PC-9 (cell line): ENCODE measurements at regions not wholly inside any gene's neighbourhood (a gene's known extent, or its start where the extent isn't known, plus 50 kb on each side); places are given as distances from the start of the nearest gene placed in this dataset.

Experiments used
- BruUV-seq: library from RNA; stranded (reverse); fragments of 400-500 nt; replicated peaks from 2 replicates; lab custom pipeline; 2021; lab: Mats Ljungman, UMichigan
- CTCF ChIA-PET: fragments of 300-600 bp; sonication (Branson Sonifier 250); formaldehyde crosslinking; loops from one replicate; lab custom pipeline; 2022; ENCODE audit warnings: antibody characterized with exemption; lab: Charles Lee
- POLR2A ChIA-PET: fragments of 300-600 bp; sonication (Branson Sonifier 250); formaldehyde crosslinking; loops from one replicate; lab custom pipeline; 2022; ENCODE audit warnings: antibody characterized with exemption; ENCODE audit not compliant: unreplicated experiment; lab: Charles Lee
- DNase-seq, 2 experiments: peaks; one replicate each; pipeline versions ENCODE4 v3.0.0 to v3.0.0-alpha.2; 2015 to 2022; ENCODE audit warnings: mixed read lengths in 1 of 2
- H2AFZ ChIP-seq: fragments of 200-600 bp; sonication (generic); 2 replicates; pipeline ENCODE4 v1.8.1; 2017; ENCODE audit warnings: antibody characterized with exemption
- H3F3A ChIP-seq: fragments of 200-600 bp; sonication (generic); 2 replicates; pipeline ENCODE4 v1.8.1; 2017; ENCODE audit warnings: antibody characterized with exemption, mild to moderate bottlenecking, low read depth; ENCODE audit not compliant: insufficient read depth
- H3K27ac ChIP-seq: fragments of 200-600 bp; sonication (generic); 2 replicates; pipeline ENCODE4 v1.6.1; 2016; ENCODE audit warnings: mixed run types
- H3K27me3 ChIP-seq: fragments of 200-600 bp; sonication (generic); 2 replicates; pipeline ENCODE4 v1.6.1; 2016; ENCODE audit warnings: low read depth, mixed run types; ENCODE audit not compliant: insufficient read depth
- H3K36me3 ChIP-seq: fragments of 200-600 bp; sonication (generic); 2 replicates; pipeline ENCODE4 v1.6.1; 2016; ENCODE audit warnings: low read depth, mixed run types
- H3K4me1 ChIP-seq: fragments of 200-600 bp; sonication (generic); replicated peaks from 2 replicates; pipeline ENCODE4 v1.6.1; 2016; ENCODE audit warnings: mixed run types; ENCODE audit not compliant: insufficient read depth
- H3K4me2 ChIP-seq: fragments of 200-600 bp; sonication (generic); 2 replicates; pipeline ENCODE4 v1.6.1; 2017; ENCODE audit warnings: mixed run types
- H3K4me3 ChIP-seq: fragments of 200-600 bp; sonication (generic); 2 replicates; pipeline ENCODE4 v1.6.1; 2016; ENCODE audit warnings: mixed run types
- H3K79me2 ChIP-seq: fragments of 200-600 bp; sonication (generic); 2 replicates; pipeline ENCODE4 v1.6.1; 2017; ENCODE audit warnings: low read depth, mixed run types
- H3K9me2 ChIP-seq: fragments of 200-600 bp; sonication (generic); 2 replicates; pipeline ENCODE4 v1.8.1; 2017; ENCODE audit warnings: mild to moderate bottlenecking; ENCODE audit not compliant: insufficient read depth
- H3K9me3 ChIP-seq: fragments of 200-600 bp; sonication (generic); 2 replicates; pipeline ENCODE4 v1.8.1; 2016; ENCODE audit warnings: low read depth; ENCODE audit not compliant: insufficient read depth
- H4K20me1 ChIP-seq: fragments of 200-600 bp; sonication (generic); 2 replicates; pipeline ENCODE4 v1.8.1; 2017; ENCODE audit not compliant: insufficient read depth
- EZH2 ChIP-seq: fragments of 200-600 bp; sonication (generic); IDR thresholded peaks from 2 replicates; pipeline ENCODE4 v1.8.0; 2017; ENCODE audit warnings: antibody characterized with exemption, low read depth
- intact Hi-C: fragments of 100-400 bp; cut with micrococcal nuclease; formaldehyde crosslinking; loops from one replicate; pipeline ENCODE4 v1.10.0; 2022; ENCODE audit not compliant: unreplicated experiment
- TF ChIP-seq, protein P1 (sequence below): fragments of 200-600 bp; sonication (generic); conservative IDR thresholded peaks from 2 replicates; pipeline ENCODE4 v1.6.1; 2017; ENCODE audit warnings: mixed run types, antibody characterized with exemption, mild to moderate bottlenecking, moderate library complexity

DNA sequence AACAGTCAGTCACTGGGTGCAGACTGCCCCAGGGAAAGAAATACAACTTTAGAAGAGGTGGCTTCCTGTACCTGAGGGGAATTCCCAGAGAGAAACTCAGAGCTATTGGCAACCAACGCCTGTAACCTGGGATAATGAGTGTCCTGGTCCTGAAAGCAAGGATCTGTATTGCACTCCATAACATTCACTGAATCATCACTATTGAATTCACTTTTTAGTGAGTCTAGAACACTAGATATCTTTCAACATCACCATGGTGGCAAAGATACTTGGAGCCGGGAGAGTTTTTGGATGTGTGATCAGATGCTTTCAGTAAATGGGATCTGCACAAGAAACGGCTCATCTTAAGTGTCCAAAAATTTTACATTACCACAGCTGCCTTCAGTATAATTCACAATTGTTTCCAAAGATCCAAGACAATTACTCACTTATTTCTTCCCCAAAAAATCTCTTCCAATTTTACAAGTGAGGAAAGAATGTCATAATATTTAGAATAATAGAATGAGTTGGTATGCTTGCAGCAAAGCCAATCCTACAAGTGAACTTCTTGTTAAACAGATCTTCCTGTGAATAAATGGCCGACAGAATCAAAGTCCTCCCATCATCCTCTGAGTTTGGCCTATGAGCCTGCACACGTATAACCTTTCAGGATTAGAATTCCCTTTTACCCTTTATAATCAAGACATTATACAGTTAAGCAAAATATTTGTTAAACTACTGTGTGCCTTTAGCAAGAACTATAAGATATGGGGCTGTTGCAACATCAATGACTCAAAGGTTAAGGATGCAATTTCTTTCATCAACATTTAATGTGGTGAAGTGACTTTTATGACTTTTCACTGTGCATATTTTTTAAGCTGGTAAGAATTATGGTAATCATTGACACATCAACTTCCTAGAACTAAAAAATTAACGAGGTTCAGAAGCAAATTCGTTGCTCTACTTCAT is 243.3 kb upstream of the COL8A1 start:
- no peak overlapping the region for H2AFZ ChIP-seq
- no peak overlapping the region for H3K4me3 ChIP-seq
- ChIA-PET POLR2A (no interaction called here), CTCF (no interaction called here)
- H4K20me1 ChIP-seq, result no peaks in the 10 kb centered on the region
- H3K27ac ChIP-seq, result peak overlapping the region; percentile 24; the same call in 1 of the 2 replicates
- H3K9me2 ChIP-seq, result no peaks in the 10 kb centered on the region
- no TSS peak for BruUV-seq
- DNase-seq, result peak in 1 of 2 experiments; percentile 66
- H3K36me3 ChIP-seq, result no peaks in the 10 kb centered on the region
- no peaks in the 10 kb centered on the region for H3K27me3 ChIP-seq
- peaks cover 17% of the 10 kb centered on the region for H3K9me3 ChIP-seq
- intact Hi-C loops, result loop anchor here (2.0 to 10.0 kb wide), 2 partner anchors 16 to 360 kb away; no protein-coding TSS in a partner anchor
- H3K79me2 ChIP-seq, result no peaks in the 10 kb centered on the region
- H3K4me2 ChIP-seq, result 0 out of 2 replicates have a peak overlapping the region, but pooled peaks have one; percentile 4
- peaks cover 11% of the 10 kb centered on the region for H3F3A ChIP-seq
- TF ChIP-seq, protein P1, sequence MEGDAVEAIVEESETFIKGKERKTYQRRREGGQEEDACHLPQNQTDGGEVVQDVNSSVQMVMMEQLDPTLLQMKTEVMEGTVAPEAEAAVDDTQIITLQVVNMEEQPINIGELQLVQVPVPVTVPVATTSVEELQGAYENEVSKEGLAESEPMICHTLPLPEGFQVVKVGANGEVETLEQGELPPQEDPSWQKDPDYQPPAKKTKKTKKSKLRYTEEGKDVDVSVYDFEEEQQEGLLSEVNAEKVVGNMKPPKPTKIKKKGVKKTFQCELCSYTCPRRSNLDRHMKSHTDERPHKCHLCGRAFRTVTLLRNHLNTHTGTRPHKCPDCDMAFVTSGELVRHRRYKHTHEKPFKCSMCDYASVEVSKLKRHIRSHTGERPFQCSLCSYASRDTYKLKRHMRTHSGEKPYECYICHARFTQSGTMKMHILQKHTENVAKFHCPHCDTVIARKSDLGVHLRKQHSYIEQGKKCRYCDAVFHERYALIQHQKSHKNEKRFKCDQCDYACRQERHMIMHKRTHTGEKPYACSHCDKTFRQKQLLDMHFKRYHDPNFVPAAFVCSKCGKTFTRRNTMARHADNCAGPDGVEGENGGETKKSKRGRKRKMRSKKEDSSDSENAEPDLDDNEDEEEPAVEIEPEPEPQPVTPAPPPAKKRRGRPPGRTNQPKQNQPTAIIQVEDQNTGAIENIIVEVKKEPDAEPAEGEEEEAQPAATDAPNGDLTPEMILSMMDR, result no peak
- TF ChIP-seq EZH2, result no peak
- H3K4me1 ChIP-seq, result peaks cover 10% of the 10 kb centered on the region

DNA sequence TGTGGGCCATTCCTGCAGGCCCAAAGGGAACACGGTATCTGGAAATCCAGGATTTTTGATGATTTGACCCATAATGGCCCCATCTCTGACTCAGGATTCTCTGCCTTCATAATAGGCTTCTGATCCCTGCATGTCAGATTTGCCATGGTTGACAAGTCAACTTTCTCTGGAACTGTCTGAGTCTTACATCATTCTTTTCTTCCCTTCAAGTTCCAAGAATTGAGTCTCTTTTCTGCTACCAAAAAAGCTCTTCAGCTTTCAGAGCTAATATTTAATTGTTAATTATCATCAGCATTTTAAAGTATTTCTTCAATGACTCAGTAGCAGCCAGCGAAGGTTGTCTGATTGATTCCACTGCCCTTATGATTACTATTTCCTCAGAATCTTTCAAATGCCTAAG is 244.4 kb upstream of the COL8A1 start:
- intact Hi-C loops, result loop anchor here (2.0 to 10.0 kb wide), 2 partner anchors 17 to 361 kb away; no protein-coding TSS in a partner anchor
- Histone ChIP-seq H3K27me3 (no peaks in the 10 kb centered on the region), H2AFZ (no peak overlapping the region), H4K20me1 (no peaks in the 10 kb centered on the region), H3K4me3 (no peak overlapping the region), H3K27ac (no peak overlapping the region), H3K4me2 (no peak overlapping the region), H3F3A (peaks cover 11% of the 10 kb centered on the region), H3K4me1 (peaks cover 10% of the 10 kb centered on the region), H3K79me2 (no peaks in the 10 kb centered on the region), H3K36me3 (no peaks in the 10 kb centered on the region), H3K9me3 (peaks cover 13% of the 10 kb centered on the region), H3K9me2 (no peaks in the 10 kb centered on the region)
- no peak for DNase-seq
- no TSS peak for BruUV-seq
- CTCF ChIA-PET, result no interaction called here
- TF ChIP-seq, protein P1, result no peak
- no peak for TF ChIP-seq EZH2
- POLR2A ChIA-PET, result no interaction called here

DNA sequence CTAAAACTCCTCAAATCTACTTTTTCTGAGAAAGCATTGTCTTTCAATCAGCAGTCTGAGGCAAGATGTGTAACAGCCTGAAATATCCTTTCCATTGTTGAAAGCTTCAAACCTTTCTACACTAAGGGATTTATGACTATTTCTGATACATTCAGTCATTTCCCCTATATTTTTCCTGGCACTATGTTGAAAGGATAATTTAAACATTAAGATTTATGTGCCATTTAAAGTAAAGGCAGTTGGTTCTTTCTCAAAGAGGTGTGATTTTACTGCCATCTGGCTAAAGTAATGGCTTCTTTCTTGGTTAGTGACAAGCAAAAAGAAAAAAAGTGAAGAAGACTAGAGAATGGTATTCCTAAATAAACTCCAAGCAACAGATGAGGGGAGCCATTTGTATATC is 249.6 kb upstream of the COL8A1 start:
- Histone ChIP-seq H3K9me3 (no peaks in the 10 kb centered on the region), H3K27ac (no peak overlapping the region), H3F3A (no peaks in the 10 kb centered on the region), H3K27me3 (no peaks in the 10 kb centered on the region), H3K4me2 (no peak overlapping the region), H4K20me1 (no peaks in the 10 kb centered on the region), H3K79me2 (no peaks in the 10 kb centered on the region), H3K4me1 (no peaks in the 10 kb centered on the region), H2AFZ (no peak overlapping the region), H3K36me3 (no peaks in the 10 kb centered on the region), H3K9me2 (no peaks in the 10 kb centered on the region), H3K4me3 (no peak overlapping the region)
- intact Hi-C loops, result no loop called here
- CTCF ChIA-PET, result no interaction called here
- POLR2A ChIA-PET, result no interaction called here
- TF ChIP-seq, protein P1, result no peak
- TF ChIP-seq EZH2, result no peak
- DNase-seq, result no peak
- BruUV-seq, result no TSS peak
